ENCODE measurements at regions not wholly inside any gene's neighbourhood (a gene's known extent, or its start where the extent isn't known, plus 50 kb on each side); places are given as distances from the start of the nearest gene placed in this dataset.

GRCh38 chr14:22484632-22485031 is 104.4 kb downstream of the DAD1 start:
- ATAC-seq, result no peak
- Histone ChIP-seq H3K79me2 (ENCODE audit: insufficient read depth, low read length) (no peaks in the 10 kb centered on the region), H3K9me3 (ENCODE audit: control insufficient read depth in 1 of 2, insufficient read depth in 1 of 2, low read depth in 1 of 2, low read length in 2 of 2) (no peaks in the 10 kb centered on the region), H4K20me1 (ENCODE audit: insufficient read depth) (no peaks in the 10 kb centered on the region), H3K4me2 (ENCODE audit: low read length) (no peak overlapping the region), H3K9me2 (ENCODE audit: insufficient read depth) (no peaks in the 10 kb centered on the region), H2AFZ (ENCODE audit: low read depth, low read length, poor library complexity, severe bottlenecking) (no peak overlapping the region), H3K4me3 (replicated peaks in 1 of 2; ENCODE audit: low read depth in 1 of 2, low read length in 2 of 2) (no peak overlapping the region), H3K36me3 (ENCODE audit: control insufficient read depth in 1 of 2, insufficient read depth in 2 of 2, low read length in 2 of 2) (no peaks in the 10 kb centered on the region), H3K27me3 (ENCODE audit: insufficient read depth, low read length) (peaks cover 98% of the 10 kb centered on the region), H3K27ac (ENCODE audit: low read depth, low read length) (no peak overlapping the region), H3K4me1 (ENCODE audit: control insufficient read depth in 1 of 2, insufficient read depth in 2 of 2, low read length in 2 of 2) (no peaks in the 10 kb centered on the region), H3K9ac (ENCODE audit: low read length) (no peak overlapping the region)
- intact Hi-C loops (cut with micrococcal nuclease), result no loop called here
- RAD21 ChIA-PET (ENCODE audit: low non-redundant PET in 1 of 2, low total read pairs in 2 of 2, uncharacterized antibody in 2 of 2, unreplicated experiment in 2 of 2), result no interaction called here
- no peak for TF ChIP-seq POLR2A (IDR thresholded peaks at IDR 0.05; ENCODE audit: borderline replicate concordance, extremely low read depth, insufficient read depth, insufficient read length)
- TF ChIP-seq, protein P1, sequence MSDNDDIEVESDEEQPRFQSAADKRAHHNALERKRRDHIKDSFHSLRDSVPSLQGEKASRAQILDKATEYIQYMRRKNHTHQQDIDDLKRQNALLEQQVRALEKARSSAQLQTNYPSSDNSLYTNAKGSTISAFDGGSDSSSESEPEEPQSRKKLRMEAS (IDR thresholded peaks at IDR 0.05), result no peak
- TF ChIP-seq EZH2phosphoT487 (IDR thresholded peaks at IDR 0.05; ENCODE audit: borderline replicate concordance), result no peak
- no peak for TF ChIP-seq ZNF274 (IDR thresholded peaks at IDR 0.05; ENCODE audit: low read depth, low read length)
- no peak for TF ChIP-seq CTCF (IDR thresholded peaks at IDR 0.05 in 2 of 3, conservative IDR thresholded peaks at IDR 0.05 in 1 of 3; ENCODE audit: borderline replicate concordance in 1 of 3, insufficient read depth in 1 of 3, low read depth in 2 of 3, low read length in 2 of 3)
- TF ChIP-seq POLR2AphosphoS5 (IDR thresholded peaks at IDR 0.05; ENCODE audit: low read depth, low read length), result no peak
- TF ChIP-seq, protein P2, sequence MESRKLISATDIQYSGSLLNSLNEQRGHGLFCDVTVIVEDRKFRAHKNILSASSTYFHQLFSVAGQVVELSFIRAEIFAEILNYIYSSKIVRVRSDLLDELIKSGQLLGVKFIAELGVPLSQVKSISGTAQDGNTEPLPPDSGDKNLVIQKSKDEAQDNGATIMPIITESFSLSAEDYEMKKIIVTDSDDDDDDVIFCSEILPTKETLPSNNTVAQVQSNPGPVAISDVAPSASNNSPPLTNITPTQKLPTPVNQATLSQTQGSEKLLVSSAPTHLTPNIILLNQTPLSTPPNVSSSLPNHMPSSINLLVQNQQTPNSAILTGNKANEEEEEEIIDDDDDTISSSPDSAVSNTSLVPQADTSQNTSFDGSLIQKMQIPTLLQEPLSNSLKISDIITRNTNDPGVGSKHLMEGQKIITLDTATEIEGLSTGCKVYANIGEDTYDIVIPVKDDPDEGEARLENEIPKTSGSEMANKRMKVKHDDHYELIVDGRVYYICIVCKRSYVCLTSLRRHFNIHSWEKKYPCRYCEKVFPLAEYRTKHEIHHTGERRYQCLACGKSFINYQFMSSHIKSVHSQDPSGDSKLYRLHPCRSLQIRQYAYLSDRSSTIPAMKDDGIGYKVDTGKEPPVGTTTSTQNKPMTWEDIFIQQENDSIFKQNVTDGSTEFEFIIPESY (IDR thresholded peaks at IDR 0.05; ENCODE audit: extremely low read depth, insufficient replicate concordance, low read length), result no peak
- no peak for TF ChIP-seq YY1 (IDR thresholded peaks at IDR 0.05; ENCODE audit: extremely low read depth, insufficient replicate concordance, low read depth, low read length)
- TF ChIP-seq ELF1 (IDR thresholded peaks at IDR 0.05; ENCODE audit: borderline replicate concordance, low read depth), result no peak
- CTCF ChIA-PET, result no interaction called here
- no peak for DNase-seq (ENCODE audit: low read depth, low spot score)
- no TSS peak for BruUV-seq (replicated peaks)
- POLR2A ChIA-PET, result no interaction called here
